ENCODE measurements at regions not wholly inside any gene's neighbourhood (a gene's known extent, or its start where the extent isn't known, plus 50 kb on each side); places are given as distances from the start of the nearest gene placed in this dataset.
"Not testable (repeated sequence)": the region's sequence is repeated elsewhere in the genome, so short reads cannot be mapped to it uniquely, and the experiment has no call there.

- Mint-ChIP-seq H3K27me3 (no peaks in the 10 kb centered on the region), H3K9me3 (no peaks in the 10 kb centered on the region), H3K4me3 (no peak overlapping the region)
Observed at GRCh38 chr16:10325783-10326543, 59.9 kb upstream of the ATF7IP2 start.

GRCh38 chr16:10326647-10327046, 59.2 kb upstream of the ATF7IP2 start:
- H3K36me3 Mint-ChIP-seq, result no peaks in the 10 kb centered on the region
- no peaks in the 10 kb centered on the region for H3K27me3 Mint-ChIP-seq
- H3K9me3 Mint-ChIP-seq, result no peaks in the 10 kb centered on the region
- no peak for DNase-seq (ENCODE audit: extremely low spot score, unreplicated experiment)
- H3K4me3 Mint-ChIP-seq, result no peak overlapping the region
- no peak overlapping the region for H3K27ac Mint-ChIP-seq
- no peak for TF ChIP-seq CTCF (conservative IDR thresholded peaks at IDR 0.05)
- peaks cover 10% of the 10 kb centered on the region for H3K4me1 Mint-ChIP-seq (ENCODE audit: unreplicated experiment)

More at GRCh38 chr16:10325783-10326543, 59.9 kb upstream of the ATF7IP2 start:
- Mint-ChIP-seq H3K36me3 (no peaks in the 10 kb centered on the region), H3K27ac (no peak overlapping the region), H3K4me1 (ENCODE audit: unreplicated experiment) (peaks cover 10% of the 10 kb centered on the region)
- DNase-seq (ENCODE audit: extremely low spot score, unreplicated experiment), result no peak
- TF ChIP-seq CTCF (conservative IDR thresholded peaks at IDR 0.05), result no peak

GRCh38 chr16:10328291-10328690, 57.6 kb upstream of the ATF7IP2 start:
- not testable (repeated sequence) for DNase-seq (ENCODE audit: extremely low spot score, unreplicated experiment); H3K4me3 Mint-ChIP-seq; H3K9me3 Mint-ChIP-seq; H3K4me1 Mint-ChIP-seq (ENCODE audit: unreplicated experiment); H3K27ac Mint-ChIP-seq; H3K36me3 Mint-ChIP-seq; H3K27me3 Mint-ChIP-seq

- Mint-ChIP-seq H3K27me3 (no peaks in the 10 kb centered on the region), H3K36me3 (no peaks in the 10 kb centered on the region), H3K4me3 (no peak overlapping the region), H3K9me3 (no peaks in the 10 kb centered on the region), H3K4me1 (ENCODE audit: unreplicated experiment) (peaks cover 4% of the 10 kb centered on the region), H3K27ac (no peak overlapping the region)
- TF ChIP-seq CTCF (conservative IDR thresholded peaks at IDR 0.05), result no peak
- DNase-seq (ENCODE audit: extremely low spot score, unreplicated experiment), result no peak
Observed at GRCh38 chr16:10332241-10332640, 53.6 kb upstream of the ATF7IP2 start.

- H3K27ac Mint-ChIP-seq, result no peak overlapping the region
- no peak for TF ChIP-seq CTCF (conservative IDR thresholded peaks at IDR 0.05)
- no peaks in the 10 kb centered on the region for H3K36me3 Mint-ChIP-seq
- H3K4me1 Mint-ChIP-seq (ENCODE audit: unreplicated experiment), result peaks cover 4% of the 10 kb centered on the region
- H3K27me3 Mint-ChIP-seq, result no peaks in the 10 kb centered on the region
- H3K4me3 Mint-ChIP-seq, result no peak overlapping the region
- no peak for DNase-seq (ENCODE audit: extremely low spot score, unreplicated experiment)
- no peaks in the 10 kb centered on the region for H3K9me3 Mint-ChIP-seq
Observed at GRCh38 chr16:10332775-10333174, 53.1 kb upstream of the ATF7IP2 start.

- H3K27me3 Mint-ChIP-seq, result no peaks in the 10 kb centered on the region
- H3K4me1 Mint-ChIP-seq (ENCODE audit: unreplicated experiment), result peaks cover 4% of the 10 kb centered on the region
- no peak overlapping the region for H3K27ac Mint-ChIP-seq
- DNase-seq (ENCODE audit: extremely low spot score, unreplicated experiment), result no peak
- H3K36me3 Mint-ChIP-seq, result no peaks in the 10 kb centered on the region
- no peak overlapping the region for H3K4me3 Mint-ChIP-seq
- no peak for TF ChIP-seq CTCF (conservative IDR thresholded peaks at IDR 0.05)
- H3K9me3 Mint-ChIP-seq, result no peaks in the 10 kb centered on the region
Observed at GRCh38 chr16:10333321-10334032, 52.4 kb upstream of the ATF7IP2 start.
